ENCODE measurements at regions not wholly inside any gene's neighbourhood (a gene's known extent, or its start where the extent isn't known, plus 50 kb on each side); places are given as distances from the start of the nearest gene placed in this dataset.

DNA sequence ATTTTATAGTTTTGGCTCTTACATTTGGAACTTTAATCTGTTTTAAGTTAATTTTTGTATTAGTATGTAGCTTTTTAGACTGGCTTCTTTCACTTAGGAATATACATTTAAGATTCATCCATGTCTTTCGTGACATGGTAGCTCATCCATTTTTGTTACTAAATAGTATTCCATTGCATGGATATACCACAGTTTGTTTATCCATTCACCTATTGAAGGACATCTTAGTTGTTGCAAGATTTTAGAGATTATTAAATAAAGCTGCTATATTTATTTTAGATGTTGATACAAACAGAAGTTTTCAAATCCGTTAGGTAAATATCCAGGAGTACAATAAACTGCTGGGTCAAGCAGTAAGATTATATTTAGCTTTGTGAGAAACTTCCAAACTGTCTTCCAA lies 58.0 kb upstream of the ZNF521 start:
- intact Hi-C loops (cut with DNase I), result no loop called here
- H3K27me3 ChIP-seq (replicated peaks; ENCODE audit: insufficient read depth), result no peaks in the 10 kb centered on the region
- H3K36me3 ChIP-seq, result no peaks in the 10 kb centered on the region
- DNase-seq (ENCODE audit: low spot score), result no peak
- H3K9me3 ChIP-seq, result no peaks in the 10 kb centered on the region
- WGBS, result 96% methylated on average over 2 of the region's 2 CpGs
- no peaks in the 10 kb centered on the region for H3K4me1 ChIP-seq (replicated peaks)
- no peak overlapping the region for H3K4me3 ChIP-seq
- TF ChIP-seq, protein P1, sequence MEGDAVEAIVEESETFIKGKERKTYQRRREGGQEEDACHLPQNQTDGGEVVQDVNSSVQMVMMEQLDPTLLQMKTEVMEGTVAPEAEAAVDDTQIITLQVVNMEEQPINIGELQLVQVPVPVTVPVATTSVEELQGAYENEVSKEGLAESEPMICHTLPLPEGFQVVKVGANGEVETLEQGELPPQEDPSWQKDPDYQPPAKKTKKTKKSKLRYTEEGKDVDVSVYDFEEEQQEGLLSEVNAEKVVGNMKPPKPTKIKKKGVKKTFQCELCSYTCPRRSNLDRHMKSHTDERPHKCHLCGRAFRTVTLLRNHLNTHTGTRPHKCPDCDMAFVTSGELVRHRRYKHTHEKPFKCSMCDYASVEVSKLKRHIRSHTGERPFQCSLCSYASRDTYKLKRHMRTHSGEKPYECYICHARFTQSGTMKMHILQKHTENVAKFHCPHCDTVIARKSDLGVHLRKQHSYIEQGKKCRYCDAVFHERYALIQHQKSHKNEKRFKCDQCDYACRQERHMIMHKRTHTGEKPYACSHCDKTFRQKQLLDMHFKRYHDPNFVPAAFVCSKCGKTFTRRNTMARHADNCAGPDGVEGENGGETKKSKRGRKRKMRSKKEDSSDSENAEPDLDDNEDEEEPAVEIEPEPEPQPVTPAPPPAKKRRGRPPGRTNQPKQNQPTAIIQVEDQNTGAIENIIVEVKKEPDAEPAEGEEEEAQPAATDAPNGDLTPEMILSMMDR (IDR thresholded peaks at IDR 0.05), result no peak
- TF ChIP-seq POLR2AphosphoS5 (IDR thresholded peaks at IDR 0.05), result no peak
- TF ChIP-seq POLR2A (IDR thresholded peaks at IDR 0.05), result no peak
- no peak overlapping the region for H3K27ac ChIP-seq

DNA sequence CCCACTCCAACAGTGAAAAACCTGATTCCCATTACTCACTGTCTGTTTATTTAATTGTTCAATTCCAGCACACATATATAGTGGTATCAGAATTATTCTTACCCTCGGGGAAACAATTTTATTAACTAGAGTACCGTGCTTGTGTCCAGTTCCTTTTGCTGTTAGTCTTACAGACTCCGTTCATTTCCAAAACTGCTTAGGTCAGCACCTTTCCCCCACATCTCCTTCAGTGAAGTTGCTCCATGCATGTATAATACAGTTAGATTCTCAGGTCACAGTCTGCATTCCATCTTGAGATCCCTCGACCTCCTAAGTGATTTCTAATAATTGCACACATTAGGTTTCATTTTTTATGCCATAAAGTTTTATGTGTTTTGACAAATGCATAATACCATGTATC lies 56.3 kb upstream of the ZNF521 start:
- Histone ChIP-seq H3K27ac (no peak overlapping the region), H3K36me3 (no peaks in the 10 kb centered on the region), H3K4me3 (no peak overlapping the region), H3K9me3 (no peaks in the 10 kb centered on the region), H3K27me3 (replicated peaks; ENCODE audit: insufficient read depth) (no peaks in the 10 kb centered on the region), H3K4me1 (replicated peaks) (no peaks in the 10 kb centered on the region)
- no peak for TF ChIP-seq POLR2AphosphoS5 (IDR thresholded peaks at IDR 0.05)
- TF ChIP-seq POLR2A (IDR thresholded peaks at IDR 0.05), result no peak
- DNase-seq (ENCODE audit: low spot score), result no peak
- intact Hi-C loops (cut with DNase I), result no loop called here
- 87% methylated on average over 4 of the region's 4 CpGs for WGBS

Small RNA genes in the stretch of these regions (small RNA-seq; reads per million reads assigned to genes)
- gene AC027229.1, result 0 reads per million in 2 donors
- gene RN7SL97P, result 0 to 0.20 reads per million in 2 donors
